ENCODE measurements at regions not wholly inside any gene's neighbourhood (a gene's known extent, or its start where the extent isn't known, plus 50 kb on each side); places are given as distances from the start of the nearest gene placed in this dataset.

- intact Hi-C loops (cut with DNase I), result no loop called here
- H3K4me3 ChIP-seq, result no peak overlapping the region
- DNase-seq (no peak), ATAC-seq (no peak), FAIRE-seq (no peak)
- H3K27ac ChIP-seq, result no peak overlapping the region
- no peak for TF ChIP-seq CTCF (IDR thresholded peaks at IDR 0.05)
- no peaks in the 10 kb centered on the region for H3K27me3 ChIP-seq
- 28 to 32% methylated on average over 3 of the region's 3 CpGs for WGBS, 2 donors
- no peaks in the 10 kb centered on the region for H3K4me1 ChIP-seq
- no peaks in the 10 kb centered on the region for H3K36me3 ChIP-seq
- H3K9me3 ChIP-seq, result no peaks in the 10 kb centered on the region
Observed at GRCh38 chr21:30963502-30963901, 74.8 kb downstream of the KRTAP19-8 start.

GRCh38 chr21:30962013-30962412 lies 76.3 kb downstream of the KRTAP19-8 start:
- DNase-seq (no peak), ATAC-seq (no peak), FAIRE-seq (no peak)
- WGBS, 2 donors, result 43 to 44% methylated on average over 5 of the region's 5 CpGs
- H3K36me3 ChIP-seq, result no peaks in the 10 kb centered on the region
- no peak for TF ChIP-seq CTCF (IDR thresholded peaks at IDR 0.05)
- H3K9me3 ChIP-seq, result no peaks in the 10 kb centered on the region
- no peak overlapping the region for H3K27ac ChIP-seq
- H3K4me1 ChIP-seq, result no peaks in the 10 kb centered on the region
- no peak overlapping the region for H3K4me3 ChIP-seq
- no peaks in the 10 kb centered on the region for H3K27me3 ChIP-seq
- intact Hi-C loops (cut with DNase I), result no loop called here

GRCh38 chr21:30958741-30959140 lies 77.4 kb upstream of the KRTAP11-1 start:
- WGBS, 2 donors, result 75 to 78% methylated on average over 7 of the region's 7 CpGs
- TF ChIP-seq CTCF (IDR thresholded peaks at IDR 0.05), result no peak
- Histone ChIP-seq H3K4me3 (no peak overlapping the region), H3K9me3 (no peaks in the 10 kb centered on the region), H3K27ac (no peak overlapping the region), H3K36me3 (no peaks in the 10 kb centered on the region), H3K27me3 (no peaks in the 10 kb centered on the region), H3K4me1 (no peaks in the 10 kb centered on the region)
- intact Hi-C loops (cut with DNase I), result no loop called here
- ATAC-seq (no peak), FAIRE-seq (no peak), DNase-seq (no peak)

GRCh38 chr21:30957010-30957409 lies 75.6 kb upstream of the KRTAP11-1 start:
- intact Hi-C loops (cut with DNase I), result no loop called here

GRCh38 chr21:30953605-30954004 lies 72.2 kb upstream of the KRTAP11-1 start:
- H3K36me3 ChIP-seq, result no peaks in the 10 kb centered on the region
- no peaks in the 10 kb centered on the region for H3K4me1 ChIP-seq
- no peak for TF ChIP-seq CTCF (IDR thresholded peaks at IDR 0.05)
- DNase-seq, result no peak
- H3K27ac ChIP-seq, result no peak overlapping the region
- no peaks in the 10 kb centered on the region for H3K27me3 ChIP-seq
- no peak for FAIRE-seq
- WGBS, 2 donors, result 39 to 56% methylated on average over 2 of the region's 2 CpGs
- H3K9me3 ChIP-seq, result no peaks in the 10 kb centered on the region
- no peak for ATAC-seq
- intact Hi-C loops (cut with DNase I), result no loop called here
- H3K4me3 ChIP-seq, result no peak overlapping the region

More at GRCh38 chr21:30957010-30957409, 75.6 kb upstream of the KRTAP11-1 start:
- H3K4me1 ChIP-seq, result no peaks in the 10 kb centered on the region
- no peak for TF ChIP-seq CTCF (IDR thresholded peaks at IDR 0.05)
- H3K4me3 ChIP-seq, result no peak overlapping the region
- no peaks in the 10 kb centered on the region for H3K9me3 ChIP-seq
- no peaks in the 10 kb centered on the region for H3K36me3 ChIP-seq
- no peak overlapping the region for H3K27ac ChIP-seq
- no peaks in the 10 kb centered on the region for H3K27me3 ChIP-seq
- DNase-seq, result no peak
- WGBS, 2 donors, result 63 to 69% methylated on average over 4 of the region's 4 CpGs
- no peak for FAIRE-seq
- no peak for ATAC-seq

All from pancreas (tissue), 10 donors.